ENCODE measurements at regions not wholly inside any gene's neighbourhood (a gene's known extent, or its start where the extent isn't known, plus 50 kb on each side); places are given as distances from the start of the nearest gene placed in this dataset.

GRCh38 chr3:11096266-11097139 is 57.8 kb upstream of the HRH1 start (continued):
- TF ChIP-seq ELK1 (IDR thresholded peaks at IDR 0.05; ENCODE audit: borderline replicate concordance, low read depth, low read length), result no peak

GRCh38 chr3:11099306-11099705 is 55.0 kb upstream of the HRH1 start:
- in situ Hi-C loops (cut with MboI; ENCODE audit: low sequenced_read_pairs), result no loop called here
- intact Hi-C loops (cut with micrococcal nuclease), result no loop called here
- H3K14ac ChIP-seq (replicated peaks; ENCODE audit: low read depth, low read length), result no peak overlapping the region
- H2BK120ac ChIP-seq (ENCODE audit: low read depth, low read length), result no peak overlapping the region
- CTCF ChIA-PET, result interaction anchor here (0.9 kb wide), 1 partner anchor 39 kb away, joined by 4 read pairs; no protein-coding TSS in a partner anchor
- H3K56ac ChIP-seq (ENCODE audit: extremely low read depth, insufficient read depth, low read length), result no peak overlapping the region
- no peaks in the 10 kb centered on the region for H3K27me3 ChIP-seq (ENCODE audit: control insufficient read depth, insufficient read depth, low read length)
- no peak for DNase-seq
- no peaks in the 10 kb centered on the region for H3K79me1 ChIP-seq (ENCODE audit: low read depth in 1 of 2, low read length in 2 of 2)
- H2BK5ac ChIP-seq (ENCODE audit: low read depth, low read length, poor library complexity, severe bottlenecking), result no peak overlapping the region
- H4K5ac ChIP-seq (ENCODE audit: low read depth, low read length), result no peak overlapping the region
- no peak overlapping the region for H3K4me2 ChIP-seq (ENCODE audit: low read depth, low read length)
- peaks cover 9% of the 10 kb centered on the region for H3K4me1 ChIP-seq (ENCODE audit: control insufficient read depth, insufficient read depth, low read length)
- no peak overlapping the region for H2BK20ac ChIP-seq (ENCODE audit: low read depth, low read length)
- no TSS peak for BruUV-seq (replicated peaks)
- H3K27ac ChIP-seq (ENCODE audit: insufficient read depth, low read length), result no peak overlapping the region
- POLR2A ChIA-PET (ENCODE audit: unreplicated experiment), result no interaction called here
- H4K8ac ChIP-seq (ENCODE audit: low read depth in 2 of 2, low read length in 2 of 2), result no peak overlapping the region
- H2AK5ac ChIP-seq (ENCODE audit: low read depth, low read length), result no peak overlapping the region
- H3K9me3 ChIP-seq (ENCODE audit: control insufficient read depth, insufficient read depth, low read length), result no peaks in the 10 kb centered on the region
- no peak overlapping the region for H3K18ac ChIP-seq (ENCODE audit: low read depth, low read length)
- no peak overlapping the region for H3K4me3 ChIP-seq (ENCODE audit: insufficient read depth, low read depth, low read length)
- no peaks in the 10 kb centered on the region for H4K20me1 ChIP-seq (ENCODE audit: insufficient read depth, low read length)
- ATAC-seq (ENCODE audit: low read depth), result no peak
- H2AFZ ChIP-seq (replicated peaks; ENCODE audit: low read length, poor library complexity), result no peak overlapping the region
- H3K9me1 ChIP-seq (ENCODE audit: insufficient read depth, low read length), result peaks cover 9% of the 10 kb centered on the region
- dilution Hi-C loops (cut with HindIII; ENCODE audit: low sequenced_read_pairs, unreplicated experiment), result no loop called here
- H2AK9ac ChIP-seq (replicated peaks; ENCODE audit: low read depth, low read length, poor library complexity), result no peak overlapping the region
- H3K36me3 ChIP-seq (ENCODE audit: control insufficient read depth, insufficient read depth, low read length), result no peaks in the 10 kb centered on the region
- H3K9ac ChIP-seq (ENCODE audit: low read depth, low read length), result no peak overlapping the region
- H4K91ac ChIP-seq (ENCODE audit: insufficient read depth, low read depth, low read length), result no peak overlapping the region
- no peak overlapping the region for H3K4ac ChIP-seq (ENCODE audit: low read depth, low read length)
- H2BK15ac ChIP-seq (ENCODE audit: low read depth, low read length), result no peak overlapping the region
- H3K23ac ChIP-seq (ENCODE audit: low read depth, low read length), result no peak overlapping the region
- TF ChIP-seq MAFK (IDR thresholded peaks at IDR 0.05; ENCODE audit: low read depth, low read length) (no peak), RCOR1 (IDR thresholded peaks at IDR 0.05; ENCODE audit: insufficient replicate concordance, low read length) (no peak), CTCF (conservative IDR thresholded peaks at IDR 0.05; ENCODE audit: low read depth, low read length) (no peak), RAD21 (IDR thresholded peaks at IDR 0.05; ENCODE audit: low read length) (no peak), POLR2A (IDR thresholded peaks at IDR 0.05; ENCODE audit: low read depth, low read length) (no peak), CHD1 (IDR thresholded peaks at IDR 0.05; ENCODE audit: low read depth, low read length) (no peak), CEBPB (IDR thresholded peaks at IDR 0.05; ENCODE audit: low read depth, low read length) (no peak), FOS (IDR thresholded peaks at IDR 0.05; ENCODE audit: low read depth, low read length) (no peak), NFE2L2 (IDR thresholded peaks at IDR 0.05; ENCODE audit: low read depth, low read length) (no peak), RFX5 (IDR thresholded peaks at IDR 0.05; ENCODE audit: low read depth, low read length) (no peak), ELK1 (IDR thresholded peaks at IDR 0.05; ENCODE audit: borderline replicate concordance, low read depth, low read length) (no peak), BHLHE40 (IDR thresholded peaks at IDR 0.05; ENCODE audit: low read depth, low read length) (no peak), SMC3 (IDR thresholded peaks at IDR 0.05; ENCODE audit: low read depth, low read length) (no peak)
